ENCODE measurements at regions not wholly inside any gene's neighbourhood (a gene's known extent, or its start where the extent isn't known, plus 50 kb on each side); places are given as distances from the start of the nearest gene placed in this dataset.
"Not testable (repeated sequence)": the region's sequence is repeated elsewhere in the genome, so short reads cannot be mapped to it uniquely, and the experiment has no call there.

GRCh38 chr1:195763907-195764374, 844.3 kb downstream of the KCNT2 start:
- FAIRE-seq (no peak), DNase-seq (ENCODE audit: insufficient read length, low spot score) (no peak)

- no peak for FAIRE-seq
- DNase-seq (ENCODE audit: insufficient read length, low spot score) = no peak
Measured at GRCh38 chr1:195763146-195763906, 844.9 kb downstream of the KCNT2 start.

- DNase-seq (ENCODE audit: insufficient read length, low spot score) = no peak
- no peak for FAIRE-seq
Measured at GRCh38 chr1:195761104-195761503, 847.1 kb downstream of the KCNT2 start.

- FAIRE-seq (no peak), DNase-seq (ENCODE audit: insufficient read length, low spot score) (no peak)
Measured at GRCh38 chr1:195756109-195756508, 852.1 kb downstream of the KCNT2 start.

- no peak for DNase-seq (ENCODE audit: insufficient read length, low spot score)
- no peak for FAIRE-seq
Measured at GRCh38 chr1:195754874-195755273, 853.4 kb downstream of the KCNT2 start.

GRCh38 chr1:195754303-195754702, 853.9 kb downstream of the KCNT2 start:
- FAIRE-seq (no peak), DNase-seq (ENCODE audit: insufficient read length, low spot score) (no peak)

GRCh38 chr1:195748969-195749368, 859.3 kb downstream of the KCNT2 start:
- FAIRE-seq (no peak), DNase-seq (ENCODE audit: insufficient read length, low spot score) (no peak)

- DNase-seq (ENCODE audit: insufficient read length, low spot score) = no peak
- FAIRE-seq = no peak
Measured at GRCh38 chr1:195745189-195746010, 862.8 kb downstream of the KCNT2 start.

- no peak for FAIRE-seq
- DNase-seq (ENCODE audit: insufficient read length, low spot score) = no peak
Measured at GRCh38 chr1:195744256-195744655, 864.0 kb downstream of the KCNT2 start.

- FAIRE-seq (no peak), DNase-seq (ENCODE audit: insufficient read length, low spot score) (no peak)
Measured at GRCh38 chr1:195740862-195741261, 867.4 kb downstream of the KCNT2 start.

- FAIRE-seq (no peak), DNase-seq (ENCODE audit: insufficient read length, low spot score) (no peak)
Measured at GRCh38 chr1:195738966-195739650, 869.1 kb downstream of the KCNT2 start.

- no peak for DNase-seq (ENCODE audit: insufficient read length, low spot score)
- no peak for FAIRE-seq
Measured at GRCh38 chr1:195735140-195735539, 873.1 kb downstream of the KCNT2 start.

GRCh38 chr1:195733826-195734225, 874.4 kb downstream of the KCNT2 start:
- DNase-seq (ENCODE audit: insufficient read length, low spot score) = no peak
- FAIRE-seq = no peak

- no peak for FAIRE-seq
- no peak for DNase-seq (ENCODE audit: insufficient read length, low spot score)
Measured at GRCh38 chr1:195733408-195733807, 874.8 kb downstream of the KCNT2 start.

- FAIRE-seq (no peak), DNase-seq (ENCODE audit: insufficient read length, low spot score) (no peak)
Measured at GRCh38 chr1:195731385-195731784, 876.9 kb downstream of the KCNT2 start.

GRCh38 chr1:195723796-195724194, 884.4 kb downstream of the KCNT2 start:
- DNase-seq (ENCODE audit: insufficient read length, low spot score) (no peak), FAIRE-seq (no peak)

GRCh38 chr1:195722852-195723795, 885.1 kb downstream of the KCNT2 start:
- not testable (repeated sequence) for FAIRE-seq; DNase-seq (ENCODE audit: insufficient read length, low spot score)

GRCh38 chr1:195722146-195722545, 886.1 kb downstream of the KCNT2 start:
- not testable (repeated sequence) for DNase-seq (ENCODE audit: insufficient read length, low spot score); FAIRE-seq

GRCh38 chr1:195721210-195721971, 886.8 kb downstream of the KCNT2 start:
- DNase-seq (ENCODE audit: insufficient read length, low spot score) = no peak
- no peak for FAIRE-seq

All from GM19239 (cell line).